ENCODE measurements at regions not wholly inside any gene's neighbourhood (a gene's known extent, or its start where the extent isn't known, plus 50 kb on each side); places are given as distances from the start of the nearest gene placed in this dataset.
"Not testable (repeated sequence)": the region's sequence is repeated elsewhere in the genome, so short reads cannot be mapped to it uniquely, and the experiment has no call there.

DNA sequence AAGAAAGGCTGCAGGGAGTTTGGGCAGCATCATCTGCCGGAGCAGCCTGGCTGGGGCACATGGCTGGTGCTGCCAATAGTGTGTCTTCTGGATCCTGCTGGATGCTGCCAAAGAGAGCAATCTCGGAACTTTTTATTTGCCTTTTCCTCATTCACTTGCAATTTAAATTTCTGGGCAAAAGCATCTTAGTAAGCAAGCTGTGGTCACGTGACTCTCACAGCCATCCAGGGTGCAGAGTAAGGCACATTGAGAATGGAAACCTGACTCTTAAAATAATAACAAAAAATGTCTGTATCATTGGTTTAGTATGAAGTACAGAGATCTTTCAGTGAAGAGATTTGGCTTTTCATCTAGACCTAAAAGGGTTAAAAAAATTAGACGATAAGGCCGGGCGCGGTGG lies 910.3 kb downstream of the STIM2 start:
- no peak for DNase-seq

DNA sequence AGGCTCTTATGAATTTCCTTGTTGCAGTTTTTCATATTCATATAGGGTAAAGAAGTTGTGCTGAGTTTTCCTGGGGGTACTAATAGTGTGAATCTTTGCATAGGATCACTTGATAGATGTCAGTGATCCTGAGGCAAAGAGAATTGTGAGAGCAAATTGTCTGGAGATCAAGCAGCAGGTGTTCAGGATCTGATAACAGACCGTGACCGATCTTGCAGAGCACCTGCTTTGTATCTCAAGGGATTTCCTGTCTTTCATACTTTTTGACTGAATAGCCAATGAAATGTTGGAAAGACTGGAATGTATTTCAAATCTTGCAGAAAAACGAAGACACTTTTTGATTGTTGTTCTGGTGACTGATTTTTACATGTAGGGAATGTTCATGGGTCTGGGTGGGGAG lies 914.5 kb downstream of the STIM2 start:
- DNase-seq, result no peak

DNA sequence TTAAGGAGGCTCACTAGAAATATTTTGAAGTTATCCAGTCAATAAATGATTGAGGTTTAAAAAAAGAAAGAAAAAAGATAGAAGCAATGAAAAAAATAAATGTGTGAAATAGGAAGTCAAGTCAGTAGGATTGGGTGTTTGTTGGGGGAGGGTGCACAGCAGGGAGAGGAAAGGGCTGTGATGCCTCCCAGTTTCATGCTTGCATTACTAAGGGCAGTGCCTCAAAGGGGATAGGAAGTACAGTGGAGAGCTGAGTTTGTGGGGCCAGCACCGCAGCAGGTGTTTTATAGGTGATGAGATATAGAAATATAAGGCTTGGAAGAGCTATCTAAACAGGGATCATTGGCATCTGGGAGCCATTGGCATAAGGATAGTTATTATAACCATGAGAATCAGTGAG lies 919.2 kb downstream of the STIM2 start:
- DNase-seq, result no peak

DNA sequence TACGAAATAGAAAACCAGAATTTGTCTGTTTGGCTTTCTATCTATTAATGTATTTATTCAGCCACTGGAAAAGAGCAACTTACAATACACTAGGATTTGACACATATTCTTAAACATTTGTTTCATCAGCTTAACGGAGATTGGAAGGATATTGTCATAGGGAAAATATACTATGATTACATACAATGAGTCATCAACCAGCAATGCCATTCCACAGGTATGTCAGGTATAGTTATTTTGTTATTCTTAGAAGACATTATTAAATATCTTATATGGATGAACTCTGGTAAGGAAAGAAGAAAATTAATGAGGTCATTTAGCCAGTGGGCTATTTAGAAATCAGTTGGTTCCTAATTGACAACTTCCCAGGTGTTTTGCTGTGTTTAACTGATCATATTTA lies 926.6 kb downstream of the STIM2 start:
- no peak for DNase-seq

DNA sequence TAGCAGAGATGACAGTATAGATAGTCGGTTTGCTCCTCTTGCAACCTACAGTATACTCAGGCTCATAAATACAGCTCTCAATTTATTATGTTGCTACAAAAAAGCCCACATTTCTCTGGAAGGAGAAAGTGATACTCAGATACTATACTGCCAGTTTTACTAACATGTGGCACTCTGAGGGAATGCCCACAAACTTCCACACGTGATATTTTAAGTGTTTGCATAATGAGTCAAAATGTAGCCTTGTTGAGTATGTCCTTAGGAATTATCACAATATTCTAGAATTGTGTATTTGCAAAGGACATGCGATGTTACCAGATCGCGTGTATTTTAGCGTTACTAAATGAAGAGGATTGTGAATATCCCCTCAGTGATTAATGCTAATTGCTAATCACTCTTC lies 929.1 kb downstream of the STIM2 start:
- DNase-seq, result no peak

DNA sequence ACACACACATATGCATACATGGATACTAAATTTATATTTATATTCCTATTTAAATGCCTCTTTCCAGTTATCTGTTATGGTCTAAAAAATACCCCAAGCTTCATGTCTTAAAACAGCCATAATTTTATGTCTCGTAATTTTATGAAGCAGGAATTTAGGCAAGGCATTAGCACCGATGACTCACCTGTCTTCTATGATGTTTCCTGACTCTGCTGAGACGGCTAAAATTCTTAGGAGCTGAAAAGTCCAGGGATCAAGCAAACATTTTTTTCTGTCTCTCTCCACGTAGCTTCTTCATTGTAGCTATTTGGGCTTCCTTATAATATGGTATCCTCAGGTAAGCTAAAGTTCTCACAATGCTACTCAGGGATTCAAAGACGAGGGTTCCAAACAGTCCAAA lies 930.3 kb downstream of the STIM2 start:
- no peak for DNase-seq

DNA sequence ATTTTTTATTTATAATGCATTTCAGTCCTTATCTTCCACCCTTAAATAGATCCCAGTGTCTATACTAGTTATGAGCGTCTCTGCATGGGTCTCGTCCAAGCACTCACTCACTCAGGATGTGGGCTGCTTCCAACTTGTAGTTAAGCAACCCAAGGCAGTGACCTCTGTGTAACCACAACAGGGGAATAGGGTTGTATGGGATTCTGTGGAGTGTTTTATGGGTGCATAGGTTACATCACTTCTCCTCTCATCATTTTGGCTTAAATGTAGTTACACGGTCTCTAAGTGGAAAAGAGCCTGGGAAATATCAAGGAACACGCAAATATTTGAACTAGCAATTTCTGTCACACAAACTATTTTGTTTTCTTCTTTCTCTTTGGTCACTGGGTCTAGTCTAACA lies 931.0 kb downstream of the STIM2 start:
- DNase-seq, result no peak

DNA sequence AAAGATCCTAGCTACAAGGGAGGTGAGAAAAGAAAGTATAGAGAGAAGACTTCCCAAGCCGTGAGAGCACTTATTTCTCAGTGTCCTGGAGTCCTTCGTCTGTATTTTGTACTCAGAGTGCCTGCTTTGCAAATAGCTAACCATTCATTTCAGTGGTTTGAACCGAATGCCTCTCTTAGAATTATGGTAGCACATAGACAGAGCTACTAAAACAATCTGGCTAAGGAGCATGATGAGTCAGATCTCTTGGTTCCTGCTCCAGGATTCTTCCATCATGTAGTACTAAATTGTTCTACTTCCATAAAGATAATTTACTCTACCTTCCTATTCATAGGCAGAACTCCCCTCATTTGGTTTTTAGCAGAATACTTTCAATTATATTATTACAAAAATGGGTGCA lies 946.6 kb downstream of the STIM2 start:
- DNase-seq, result no peak

DNA sequence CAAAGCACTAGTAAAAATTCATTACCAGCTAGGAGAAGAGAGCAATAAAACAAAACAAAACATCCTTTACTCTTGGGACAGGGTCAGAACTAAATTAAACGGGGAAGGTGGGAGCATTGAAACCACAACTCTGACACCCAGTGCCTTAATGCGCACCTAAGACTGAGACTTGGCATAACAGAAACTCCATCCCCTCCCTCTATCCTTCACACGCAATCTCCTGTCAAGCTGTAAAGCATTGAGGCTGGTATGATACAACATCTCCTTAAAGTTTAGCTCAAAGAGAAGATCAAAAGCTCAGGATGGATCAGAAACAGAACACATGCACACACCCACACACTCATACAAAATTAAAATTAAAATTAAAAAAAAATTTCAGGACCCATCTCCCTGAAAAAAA lies 951.3 kb downstream of the STIM2 start:
- DNase-seq, result no peak

DNA sequence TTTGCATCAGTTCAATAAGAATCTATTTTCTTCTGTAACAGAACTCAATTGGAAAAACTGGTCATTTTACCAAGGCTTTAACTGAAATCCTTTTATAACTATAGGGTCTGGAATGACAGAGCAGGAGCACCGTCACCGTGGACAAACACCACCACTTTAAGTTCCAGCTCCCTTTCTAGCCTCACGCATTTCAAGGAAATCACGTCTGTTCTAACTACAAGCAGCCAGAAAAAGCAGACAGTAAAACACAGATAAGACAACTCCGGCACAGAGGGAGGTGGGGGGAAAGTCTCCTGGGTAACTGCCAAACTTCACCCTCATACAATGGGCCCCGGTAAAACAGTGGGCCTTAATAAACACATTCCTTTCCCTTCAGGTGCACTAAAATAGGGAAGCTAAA lies 952.6 kb downstream of the STIM2 start:
- DNase-seq, result not testable (repeated sequence)

DNA sequence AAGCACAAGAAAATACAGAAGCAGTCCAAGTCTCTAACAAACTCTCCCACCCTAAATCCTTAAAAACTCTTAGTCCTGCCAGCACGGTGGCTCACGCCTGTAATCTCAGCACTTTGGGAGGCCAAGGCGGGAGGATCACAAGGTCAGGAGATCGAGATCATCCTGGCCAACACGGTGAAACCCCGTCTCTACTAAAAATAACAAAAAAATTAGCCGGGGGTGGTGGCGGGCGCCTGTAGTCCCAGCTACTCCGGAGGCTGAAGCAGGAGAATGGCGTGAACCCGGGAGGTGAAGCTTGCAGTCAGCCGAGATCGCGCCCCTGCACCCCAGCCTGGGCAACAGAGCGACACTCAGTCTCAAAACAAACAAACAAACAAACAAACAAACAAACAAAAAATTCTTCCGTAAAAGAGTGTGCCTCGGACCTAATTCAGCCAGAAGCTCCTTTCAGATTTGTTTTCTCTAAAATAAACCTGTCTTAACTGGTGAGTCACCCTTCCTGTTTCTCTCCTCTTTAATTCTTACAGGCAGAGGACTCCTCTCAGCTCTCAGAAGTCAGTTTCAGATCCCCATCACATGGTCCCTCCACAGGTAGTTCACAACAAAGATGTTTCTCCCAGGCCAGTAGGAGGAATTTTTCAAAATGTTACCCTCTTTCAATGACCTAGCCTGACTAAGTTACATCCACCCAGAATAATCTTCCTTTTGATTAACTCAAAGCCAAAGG lies 953.2 kb downstream of the STIM2 start:
- DNase-seq, result not testable (repeated sequence)

DNA sequence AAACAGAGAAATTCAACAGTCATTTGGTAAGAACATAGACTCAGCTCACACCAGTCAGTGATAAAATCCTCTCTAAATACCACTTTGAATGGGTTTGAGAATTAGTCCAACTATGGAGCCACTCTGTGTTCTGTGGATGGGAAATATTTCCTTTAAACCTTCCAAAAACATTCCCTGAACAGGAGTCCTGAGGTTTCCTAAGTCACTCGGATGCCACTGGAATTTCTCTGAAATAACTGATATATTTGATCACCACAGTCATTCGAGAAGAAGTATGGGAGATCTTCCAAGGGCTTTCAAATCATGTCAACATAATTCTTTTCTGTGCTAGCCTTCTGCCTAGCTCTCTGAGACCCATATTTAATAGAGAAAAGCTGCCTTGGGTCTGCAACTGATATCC lies 958.6 kb downstream of the STIM2 start:
- no peak for DNase-seq

DNA sequence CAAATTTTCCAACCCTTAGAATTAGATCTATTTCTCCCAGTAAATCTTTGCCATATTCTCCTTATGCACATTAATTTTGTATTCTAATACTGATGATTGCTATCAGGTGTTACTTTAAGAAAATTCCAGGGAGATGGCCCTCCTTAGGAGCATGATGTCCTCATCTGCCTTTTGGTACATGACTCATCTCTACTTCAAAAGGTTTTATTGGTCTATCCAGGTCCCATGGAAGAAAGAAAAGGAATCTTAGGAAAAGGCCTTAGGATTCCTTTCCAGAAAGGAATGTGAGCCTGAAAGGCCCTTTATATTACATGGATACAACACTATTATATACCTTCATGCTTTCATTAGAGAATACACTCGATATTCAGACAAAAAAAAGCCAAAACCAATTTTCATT lies 968.2 kb downstream of the STIM2 start:
- no peak for DNase-seq

DNA sequence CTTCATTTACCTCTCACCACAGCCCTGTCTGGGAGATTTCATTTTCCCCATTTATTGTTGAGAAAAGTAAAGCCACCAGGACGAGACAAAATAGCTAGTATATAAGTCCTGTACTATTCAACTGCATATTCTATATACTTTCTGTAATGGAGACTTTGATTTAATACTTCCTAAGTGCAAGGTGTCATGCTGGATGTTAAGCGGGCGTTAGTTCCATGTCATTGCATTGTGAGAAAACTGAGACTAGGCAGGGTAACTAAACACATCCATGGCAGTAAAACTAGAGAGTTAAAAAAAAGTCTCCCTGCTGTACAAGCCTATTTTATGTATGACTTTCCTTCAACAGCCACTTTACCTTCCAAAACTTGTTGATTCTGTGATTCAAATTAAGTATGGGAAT lies 969.6 kb downstream of the STIM2 start:
- no peak for DNase-seq

DNA sequence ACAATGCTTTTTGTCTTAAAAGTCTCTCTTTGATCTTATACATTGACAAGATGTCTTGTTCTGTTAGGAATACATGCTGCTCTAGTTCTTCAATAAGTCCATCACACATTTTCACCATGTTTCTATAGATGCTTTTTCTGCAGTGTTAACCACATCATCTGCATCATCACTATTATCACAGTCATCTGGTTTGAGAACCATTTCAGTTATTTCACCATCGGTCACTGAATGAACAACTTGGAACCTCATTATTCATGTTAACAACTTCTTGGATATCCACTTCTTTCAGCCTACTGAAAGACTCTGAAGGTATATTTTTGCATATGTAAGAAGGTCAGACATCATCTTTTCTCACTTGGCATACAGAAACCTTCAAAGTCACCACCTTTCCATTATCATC lies 975.2 kb downstream of the STIM2 start:
- no peak for DNase-seq

DNA sequence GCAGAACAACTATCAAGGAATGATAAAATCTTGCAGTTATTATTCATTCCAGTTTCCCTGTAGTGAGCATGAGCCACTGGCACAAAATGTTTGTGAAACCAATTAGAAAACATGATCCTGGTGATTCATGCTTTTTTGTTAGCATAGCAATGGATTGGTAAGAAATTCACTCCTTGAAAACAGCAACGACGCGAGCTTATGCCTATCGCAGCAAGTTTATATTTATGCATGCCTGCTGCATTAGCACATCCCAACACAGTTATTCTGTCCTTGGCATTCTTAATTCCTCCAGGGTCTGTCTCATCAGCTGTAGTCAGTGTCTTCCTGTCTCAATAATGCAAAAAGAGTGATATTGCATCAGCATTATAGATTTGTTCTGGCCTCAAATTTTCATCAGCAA lies 975.9 kb downstream of the STIM2 start:
- no peak for DNase-seq

DNA sequence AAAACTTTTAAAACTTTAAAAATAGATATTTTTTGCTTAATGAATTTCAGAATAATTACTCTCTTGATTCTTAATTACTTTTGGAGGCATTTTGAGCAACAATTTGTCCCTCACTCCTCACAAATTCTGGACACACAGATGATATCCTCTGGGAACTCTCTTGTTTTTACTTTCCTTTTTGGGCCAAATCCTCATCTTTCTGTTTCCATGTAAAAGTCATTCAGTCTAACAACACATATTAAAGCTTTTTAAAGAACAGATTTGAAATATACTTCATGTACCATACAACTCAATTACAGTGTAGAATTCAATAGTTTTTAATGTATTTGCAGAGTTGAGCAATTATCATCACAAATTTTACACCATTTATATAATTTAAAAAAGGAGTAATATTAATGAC lies 983.1 kb downstream of the STIM2 start:
- DNase-seq, result no peak

DNA sequence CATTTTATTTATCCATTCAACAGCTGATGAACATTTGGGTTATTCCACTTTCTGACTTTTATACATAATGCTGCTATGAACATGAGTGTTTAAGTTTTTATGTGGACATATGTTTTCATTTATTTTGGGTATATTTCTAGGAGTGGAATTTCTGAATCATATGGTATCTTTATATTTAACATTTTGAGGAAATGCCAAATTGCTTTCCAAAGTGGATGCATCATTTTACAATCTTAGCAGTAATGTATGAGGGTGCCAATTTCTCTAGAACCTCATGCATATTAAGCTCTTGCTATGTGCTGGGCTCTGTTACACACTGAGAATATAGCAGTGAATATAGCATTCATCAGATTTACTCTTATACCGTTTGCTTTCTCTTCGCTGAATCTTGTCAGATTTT lies 983.7 kb downstream of the STIM2 start:
- DNase-seq, result no peak

DNA sequence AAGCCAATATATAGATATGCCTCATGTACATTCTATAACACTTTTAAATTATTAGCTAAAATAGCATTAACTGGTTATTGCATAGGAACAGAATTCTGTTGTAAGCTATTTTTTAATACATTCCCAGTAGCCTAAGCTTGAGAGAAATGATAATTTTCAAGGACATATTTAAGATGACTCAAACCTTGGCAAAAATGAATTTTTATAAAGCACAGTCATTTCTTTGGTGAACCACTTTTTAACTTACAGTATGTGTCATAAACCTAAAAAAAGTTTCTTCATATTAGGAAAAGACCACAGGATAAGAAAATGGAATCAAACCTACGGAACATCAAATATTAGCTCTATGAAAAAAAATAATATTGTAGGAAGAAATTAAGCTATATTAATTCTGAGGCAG lies 986.3 kb downstream of the STIM2 start:
- DNase-seq, result no peak

DNA sequence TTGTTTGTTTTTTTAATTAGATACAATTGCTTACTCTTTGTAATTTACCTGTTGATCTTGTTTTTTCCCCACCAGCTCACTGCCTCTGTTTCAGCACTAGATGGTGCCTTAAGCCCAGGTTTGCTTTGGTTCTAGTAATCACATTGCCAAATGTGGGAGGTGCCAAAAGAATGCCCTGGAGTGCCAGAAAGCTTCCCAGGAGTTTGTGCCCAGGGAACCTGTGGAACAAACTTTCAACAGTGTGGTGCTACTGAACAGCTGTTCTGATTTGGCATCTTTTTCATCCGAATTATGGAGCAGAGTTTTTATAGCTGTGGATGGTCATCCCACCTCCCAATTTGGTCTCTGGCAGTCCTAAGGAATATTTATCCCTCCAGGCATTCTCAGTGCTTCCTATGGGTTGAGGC lies 1000.7 kb downstream of the STIM2 start:
- no peak for DNase-seq

DNA sequence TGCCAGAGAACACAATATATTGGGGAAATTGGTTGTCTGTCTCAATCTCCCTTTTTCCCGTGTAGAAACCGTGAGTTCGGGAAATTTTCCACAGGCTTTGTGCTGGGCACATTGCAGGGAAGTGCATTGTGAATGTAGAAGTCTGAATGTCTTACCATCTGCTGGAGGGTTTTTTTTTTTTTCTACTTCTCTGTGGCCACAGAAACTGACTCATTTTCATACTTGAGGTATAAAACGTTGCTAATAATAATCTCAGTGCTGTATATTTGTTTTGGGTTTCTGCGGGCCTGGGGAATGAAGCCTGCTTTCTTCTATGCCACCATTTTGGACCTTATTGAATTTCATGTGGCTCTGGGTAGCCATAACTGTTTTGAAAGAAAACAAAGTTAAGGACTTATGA lies 1001.2 kb downstream of the STIM2 start:
- DNase-seq, result no peak

DNA sequence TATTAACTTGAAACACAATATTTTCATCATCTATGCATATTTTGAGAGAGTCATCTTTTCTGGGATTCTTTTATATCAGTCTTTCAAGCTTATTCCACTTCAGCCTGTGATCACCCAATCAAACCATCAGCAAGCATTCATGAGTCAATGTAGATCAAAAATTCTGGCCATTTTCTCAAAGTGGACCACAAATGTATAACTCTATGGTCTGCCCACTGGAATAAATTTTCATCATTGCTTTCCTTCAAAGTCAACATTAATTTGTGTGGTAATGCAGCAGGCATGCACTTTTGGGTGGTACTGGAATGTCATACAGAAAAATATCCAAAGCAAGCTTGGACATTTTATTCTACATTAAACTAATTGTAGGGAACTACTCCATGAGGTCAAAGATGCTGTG lies 1013.0 kb downstream of the STIM2 start:
- DNase-seq, result no peak

DNA sequence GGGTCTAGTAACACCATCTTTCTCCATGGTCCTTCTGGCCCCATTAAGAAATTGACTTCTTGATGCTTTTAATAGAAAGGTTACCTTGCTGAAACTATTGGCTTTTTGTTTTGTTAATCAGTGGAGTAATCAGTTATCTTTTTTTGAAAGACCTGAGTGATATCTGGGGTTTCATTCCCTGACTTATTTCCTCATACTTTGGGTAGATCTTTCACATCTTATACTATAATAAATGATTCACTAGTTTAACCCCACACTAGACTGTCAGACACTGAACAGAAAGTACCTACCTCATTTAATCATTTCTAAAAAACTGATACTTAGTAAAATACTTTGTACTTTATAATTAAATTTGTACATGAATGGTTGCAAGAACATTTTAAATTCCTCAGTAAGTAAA lies 1021.1 kb downstream of the STIM2 start:
- no peak for DNase-seq

DNA sequence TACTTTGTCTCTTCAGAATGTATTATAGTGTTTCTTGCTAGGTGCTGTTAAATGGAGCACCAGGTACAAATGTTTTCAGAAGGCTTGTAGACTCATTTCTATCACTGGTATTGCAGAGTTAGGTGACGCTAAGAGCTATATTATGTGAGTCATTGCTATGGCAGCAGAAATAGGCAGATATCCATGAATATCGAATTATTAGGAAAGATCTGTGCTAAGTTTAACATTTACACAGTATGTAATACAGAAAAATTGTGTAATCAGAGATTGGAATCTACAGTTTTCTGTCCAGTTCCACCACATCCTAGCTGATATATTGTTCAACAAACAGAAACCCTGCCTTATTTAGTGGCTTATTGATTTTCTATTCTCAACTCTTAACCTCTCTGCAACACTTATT lies 1025.5 kb downstream of the STIM2 start:
- DNase-seq, result no peak

DNA sequence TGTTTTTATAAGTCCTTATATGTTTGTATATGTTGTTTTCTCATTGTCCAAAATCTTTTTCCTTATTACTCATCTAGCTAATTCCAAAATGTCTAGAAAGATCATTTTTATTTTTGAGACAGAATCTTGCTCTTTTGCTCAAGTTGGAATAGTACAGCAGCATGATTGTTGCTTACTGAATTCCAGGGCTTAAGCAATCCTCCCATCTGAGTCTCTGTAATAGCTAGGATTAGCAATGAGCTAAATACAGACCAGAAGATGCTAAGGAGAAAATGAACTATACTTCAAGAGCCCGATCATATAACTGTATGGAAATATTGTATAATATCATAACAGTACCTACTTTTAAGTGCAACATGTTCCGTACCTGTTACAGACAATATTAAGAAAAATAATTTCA lies 1027.0 kb downstream of the STIM2 start:
- no peak for DNase-seq

DNA sequence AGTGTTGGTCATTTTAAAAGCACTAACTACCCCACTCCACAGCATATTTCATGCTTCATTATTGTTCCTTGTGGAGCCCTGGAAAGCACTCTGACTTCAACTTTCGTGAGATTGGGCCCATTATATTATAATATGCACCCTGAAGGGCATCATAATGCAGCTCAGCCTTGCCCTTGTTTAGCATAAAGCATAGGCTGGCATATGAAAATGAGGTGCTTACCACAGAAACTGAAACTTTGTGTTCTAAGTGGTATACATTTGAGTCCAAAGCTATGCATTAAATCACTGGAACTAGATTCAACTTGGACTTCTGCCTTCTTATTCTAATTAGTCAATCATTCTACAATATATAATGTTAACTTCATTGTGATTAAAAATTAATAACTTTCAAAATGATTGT lies 1027.9 kb downstream of the STIM2 start:
- no peak for DNase-seq
